HepG2 (cell line): ENCODE measurements at regions not wholly inside any gene's neighbourhood (a gene's known extent, or its start where the extent isn't known, plus 50 kb on each side); places are given as distances from the start of the nearest gene placed in this dataset.

Source experiments
- ATAC-seq: fragments of 200-7000 bp; cut with Tn5 transposase; 3 replicates; pipeline ENCODE4 v1.9.1; 2020; ENCODE audit warnings: mild to moderate bottlenecking, moderate library complexity
- BruUV-seq: library from RNA; stranded (reverse); fragments of 400-500 nt; replicated peaks from 2 replicates; lab custom pipeline; 2021; lab: Mats Ljungman, UMichigan
- CTCF ChIA-PET: fragments of 300-600 bp; formaldehyde crosslinking; extraction: SDS; loops from one replicate; lab custom pipeline; 2021; ENCODE audit warnings: low total read pairs, inconsistent platforms, low intra/inter-chr PET ratio; lab: Yijun Ruan, JAX
- POLR2A ChIA-PET: fragments of 350-600 bp; sonication (Branson Sonifier 250); formaldehyde crosslinking; loops from one replicate; lab custom pipeline; 2020; ENCODE audit warnings: antibody characterized with exemption, inconsistent platforms; lab: Yijun Ruan, JAX
- DNase-seq: peaks from one replicate; pipeline ENCODE4 v3.0.0-alpha.2; 2015; ENCODE audit warnings: low spot score
- FAIRE-seq: peaks from 3 replicates; lab custom pipeline; 2011; peaks lifted over from hg19 to GRCh38; lab: Jason Lieb, UNC
- H2AFZ ChIP-seq: one replicate; pipeline ENCODE4 v1.6.1; 2011; ENCODE audit warnings: low read length, inconsistent platforms
- H3K27ac ChIP-seq: fragments of 300-600 bp; 3 replicates; pipeline ENCODE4 v1.8.0; 2011; ENCODE audit warnings: mixed run types, mild to moderate bottlenecking, mixed read lengths, low read length, inconsistent platforms; ENCODE audit not compliant: insufficient read depth; ENCODE audit errors: extremely low read length
- H3K27me3 ChIP-seq, 2 experiments: fragments of 200-600 bp in 1 of 2; 2 replicates in 1 of 2; 3 replicates in 1 of 2; pipeline versions ENCODE4 v1.6.0 to v1.8.0; 2011; ENCODE audit warnings: low read length in 2 of 2, mild to moderate bottlenecking in 2 of 2, moderate library complexity in 2 of 2, inconsistent platforms in 1 of 2; ENCODE audit not compliant: insufficient read depth in 2 of 2, control insufficient read depth in 1 of 2
- H3K36me3 ChIP-seq, 2 experiments: fragments of 200-600 bp in 1 of 2; replicated peaks in 1 of 2; 2 replicates in 1 of 2; 3 replicates in 1 of 2; pipeline versions ENCODE4 v1.5.1 to v1.8.0; 2011; ENCODE audit warnings: low read length in 2 of 2, inconsistent platforms in 1 of 2; ENCODE audit not compliant: insufficient read depth in 2 of 2, control insufficient read depth in 1 of 2
- H3K4me1 ChIP-seq: 2 replicates; pipeline ENCODE4 v1.5.1; 2012; ENCODE audit warnings: low read length, inconsistent platforms; ENCODE audit not compliant: insufficient read depth
- H3K4me2 ChIP-seq: 2 replicates; pipeline ENCODE4 v1.6.0; 2011; ENCODE audit warnings: low read depth, low read length, inconsistent platforms
- H3K4me3 ChIP-seq, 3 experiments: fragments of 200-600 bp in 1 of 3; sonication (generic), shearing (Covaris generic) in 1 of 3; replicated peaks in 1 of 3; 2 replicates each; pipeline ENCODE4 v1.5.1; 2011 to 2016; ENCODE audit warnings: low read length in 3 of 3, inconsistent platforms in 2 of 3, low read depth in 2 of 3, mild to moderate bottlenecking in 2 of 3, control low read depth in 1 of 3, mixed read lengths in 1 of 3; ENCODE audit not compliant: insufficient read depth in 1 of 3
- H3K79me2 ChIP-seq: one replicate; pipeline ENCODE4 v1.6.1; 2011; ENCODE audit warnings: low read length, inconsistent platforms; ENCODE audit not compliant: insufficient read depth
- H3K9ac ChIP-seq: 2 replicates; pipeline ENCODE4 v1.6.0; 2011; ENCODE audit warnings: mild to moderate bottlenecking, low read depth, low read length, inconsistent platforms; ENCODE audit not compliant: insufficient read depth
- H3K9me3 ChIP-seq: 2 replicates; pipeline ENCODE4 v1.5.1; 2012; ENCODE audit warnings: mild to moderate bottlenecking, low read length
- H4K20me1 ChIP-seq: 2 replicates; pipeline ENCODE4 v1.6.0; 2011; ENCODE audit warnings: inconsistent platforms, mild to moderate bottlenecking, low read length, moderate library complexity; ENCODE audit not compliant: insufficient read depth
- CBX1 ChIP-seq: IDR thresholded peaks from one replicate; pipeline ENCODE4 v1.6.1; 2016; ENCODE audit warnings: antibody characterized with exemption, low read depth
- HNRNPUL1 ChIP-seq: fragments of 200-400 bp; formaldehyde crosslinking; IDR thresholded peaks from 2 replicates; pipeline ENCODE4 v1.6.1; 2017; ENCODE audit warnings: low read depth, mild to moderate bottlenecking, low read length, moderate library complexity
- HOXA5 ChIP-seq: sonication (generic); formaldehyde crosslinking; IDR thresholded peaks from 2 replicates; pipeline ENCODE4 v1.4.0; 2020; ENCODE audit warnings: missing genetic modification reagents
- HOXA9 ChIP-seq: sonication (generic); formaldehyde crosslinking; IDR thresholded peaks from 2 replicates; pipeline ENCODE4 v1.8.1; 2022; ENCODE audit warnings: missing genetic modification reagents, mild to moderate bottlenecking, moderate library complexity, borderline replicate concordance
- KAT8 ChIP-seq: IDR thresholded peaks from 2 replicates; pipeline ENCODE4 v1.6.1; 2016; ENCODE audit warnings: missing genetic modification reagents, missing compliant biosample characterization
- MXD4 ChIP-seq: IDR thresholded peaks from 2 replicates; pipeline ENCODE4 v1.6.1; 2016; ENCODE audit warnings: mild to moderate bottlenecking, missing biosample characterization, missing genetic modification reagents
- PITX1 ChIP-seq: sonication (generic); formaldehyde crosslinking; IDR thresholded peaks from 2 replicates; pipeline ENCODE4 v1.5.1; 2020; ENCODE audit warnings: mild to moderate bottlenecking, missing genetic modification reagents
- PTBP1 ChIP-seq: fragments of 200-400 bp; formaldehyde crosslinking; IDR thresholded peaks from 2 replicates; pipeline ENCODE4 v1.6.1; 2018; ENCODE audit warnings: low read length, low read depth; ENCODE audit not compliant: poor library complexity, severe bottlenecking
- RCOR2 ChIP-seq: IDR thresholded peaks from 2 replicates; pipeline ENCODE4 v1.6.1; 2016; ENCODE audit warnings: missing biosample characterization, missing genetic modification reagents
- ZNF101 ChIP-seq: sonication (generic); formaldehyde crosslinking; IDR thresholded peaks from 2 replicates; pipeline ENCODE4 v1.4.0; 2020; ENCODE audit warnings: mild to moderate bottlenecking, low read depth, missing genetic modification reagents, borderline replicate concordance
- WGBS: methylation state at CpG from one replicate; pipeline ENCODE4 v1.1.6; 2017; ENCODE audit warnings: low lambda C conversion rate; 5-methylcytosine and 5-hydroxymethylcytosine counted together
- in situ Hi-C: cut with HindIII; loops from 2 replicates; pipeline ENCODE4 v1.10.0; 2017; ENCODE audit warnings: low pct_unique_long_range_greater_than_20kb; ENCODE audit not compliant: extremely low pct_ligation_motif_present
- intact Hi-C: fragments of 100-400 bp; cut with micrococcal nuclease; formaldehyde crosslinking; loops from one replicate; pipeline ENCODE4 v1.10.0; 2022; ENCODE audit not compliant: unreplicated experiment
- TF ChIP-seq, protein P1 (sequence below): sonication (generic); formaldehyde crosslinking; IDR thresholded peaks from 2 replicates; pipeline ENCODE4 v1.4.0; 2020; ENCODE audit warnings: mild to moderate bottlenecking, missing genetic modification reagents
- TF ChIP-seq, protein P2 (sequence below): sonication (generic); formaldehyde crosslinking; IDR thresholded peaks from 2 replicates; pipeline ENCODE4 v1.8.1; 2023; ENCODE audit warnings: missing genetic modification reagents, mild to moderate bottlenecking, borderline replicate concordance

GRCh38 chr6:125554456-125554855, 195.0 kb upstream of the HEY2 start:
- H3K27ac ChIP-seq: no peak overlapping the region
- in situ Hi-C loops (no loop called here), intact Hi-C loops (no loop called here)
- H3K4me1 ChIP-seq: no peaks in the 10 kb centered on the region
- DNase-seq: no peak
- POLR2A ChIA-PET: no interaction called here
- H3K27me3 ChIP-seq: 0 out of 5 replicates have a peak, but pooled peaks cover 0 to 1% of the 10 kb centered on the region in 2 experiments
- H3K9ac ChIP-seq: no peak overlapping the region
- H4K20me1 ChIP-seq: no peaks in the 10 kb centered on the region
- H2AFZ ChIP-seq: no peak overlapping the region
- TF ChIP-seq, protein P1, sequence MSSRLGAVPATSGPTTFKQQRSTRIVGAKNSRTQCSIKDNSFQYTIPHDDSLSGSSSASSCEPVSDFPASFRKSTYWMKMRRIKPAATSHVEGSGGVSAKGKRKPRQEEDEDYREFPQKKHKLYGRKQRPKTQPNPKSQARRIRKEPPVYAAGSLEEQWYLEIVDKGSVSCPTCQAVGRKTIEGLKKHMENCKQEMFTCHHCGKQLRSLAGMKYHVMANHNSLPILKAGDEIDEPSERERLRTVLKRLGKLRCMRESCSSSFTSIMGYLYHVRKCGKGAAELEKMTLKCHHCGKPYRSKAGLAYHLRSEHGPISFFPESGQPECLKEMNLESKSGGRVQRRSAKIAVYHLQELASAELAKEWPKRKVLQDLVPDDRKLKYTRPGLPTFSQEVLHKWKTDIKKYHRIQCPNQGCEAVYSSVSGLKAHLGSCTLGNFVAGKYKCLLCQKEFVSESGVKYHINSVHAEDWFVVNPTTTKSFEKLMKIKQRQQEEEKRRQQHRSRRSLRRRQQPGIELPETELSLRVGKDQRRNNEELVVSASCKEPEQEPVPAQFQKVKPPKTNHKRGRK (CRISPR knock-in tag): no peak
- no peak for TF ChIP-seq CBX1
- no peak for TF ChIP-seq KAT8 (CRISPR knock-in tag)
- TF ChIP-seq PITX1 (CRISPR knock-in tag): no peak
- TF ChIP-seq MXD4 (CRISPR knock-in tag): no peak
- no peak for TF ChIP-seq ZNF101 (CRISPR knock-in tag)
- TF ChIP-seq HNRNPUL1: no peak
- no peak for TF ChIP-seq RCOR2
- TF ChIP-seq, protein P2, sequence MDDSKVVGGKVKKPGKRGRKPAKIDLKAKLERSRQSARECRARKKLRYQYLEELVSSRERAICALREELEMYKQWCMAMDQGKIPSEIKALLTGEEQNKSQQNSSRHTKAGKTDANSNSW (CRISPR knock-in tag): no peak
- TF ChIP-seq HOXA9 (CRISPR knock-in tag): no peak
- TF ChIP-seq HOXA5 (CRISPR knock-in tag): no peak
- no peak for TF ChIP-seq PTBP1
- no peak for ATAC-seq
- H3K9me3 ChIP-seq: no peaks in the 10 kb centered on the region
- WGBS: 0% methylated on average over 1 of the region's 1 CpG
- CTCF ChIA-PET: no interaction called here
- H3K36me3 ChIP-seq: no peaks in the 10 kb centered on the region
- no peak for FAIRE-seq
- H3K4me2 ChIP-seq: no peak overlapping the region
- H3K79me2 ChIP-seq: no peaks in the 10 kb centered on the region
- no peak overlapping the region for H3K4me3 ChIP-seq
- no TSS peak for BruUV-seq
